ENCODE measurements at regions not wholly inside any gene's neighbourhood (a gene's known extent, or its start where the extent isn't known, plus 50 kb on each side); places are given as distances from the start of the nearest gene placed in this dataset.
"Not testable (repeated sequence)": the region's sequence is repeated elsewhere in the genome, so short reads cannot be mapped to it uniquely, and the experiment has no call there.

GRCh38 chr2:89213811-89214210, 522.3 kb downstream of the RPIA start:
- not testable (repeated sequence) for TF ChIP-seq POLR2A, CTCF (IDR thresholded peaks at IDR 0.05)
